Adipocyte (in vitro differentiated cells): ENCODE measurements at regions not wholly inside any gene's neighbourhood (a gene's known extent, or its start where the extent isn't known, plus 50 kb on each side); places are given as distances from the start of the nearest gene placed in this dataset.

Experiments
- DNase-seq: peaks from one replicate; pipeline ENCODE4 v3.0.0-alpha.2; 2015; ENCODE audit warnings: low read depth
- H3K27me3 ChIP-seq: replicated peaks from 2 replicates; pipeline ENCODE4 v1.7.0; 2013; ENCODE audit warnings: mild to moderate bottlenecking, low read length, moderate library complexity; ENCODE audit not compliant: control insufficient read depth, insufficient read depth
- H3K36me3 ChIP-seq: 2 replicates; pipeline ENCODE4 v1.7.0; 2013; ENCODE audit warnings: low read length, mild to moderate bottlenecking, moderate library complexity; ENCODE audit not compliant: control insufficient read depth, insufficient read depth, severe bottlenecking
- H3K4me1 ChIP-seq: 2 replicates; pipeline ENCODE4 v1.7.0; 2013; ENCODE audit warnings: mild to moderate bottlenecking, low read length, moderate library complexity; ENCODE audit not compliant: control insufficient read depth, insufficient read depth
- H3K4me3 ChIP-seq: 2 replicates; pipeline ENCODE4 v1.7.0; 2013; ENCODE audit warnings: mild to moderate bottlenecking, low read length, moderate library complexity
- H3K9ac ChIP-seq: 2 replicates; pipeline ENCODE4 v1.7.0; 2013; ENCODE audit warnings: mild to moderate bottlenecking, low read length, moderate library complexity
- H3K9me3 ChIP-seq: 2 replicates; pipeline ENCODE4 v1.7.0; 2013; ENCODE audit warnings: mild to moderate bottlenecking, low read length, moderate library complexity; ENCODE audit not compliant: control insufficient read depth

- no peak overlapping the region for H3K4me3 ChIP-seq
- no peaks in the 10 kb centered on the region for H3K9me3 ChIP-seq
- no peak overlapping the region for H3K9ac ChIP-seq
- no peaks in the 10 kb centered on the region for H3K36me3 ChIP-seq
- DNase-seq = peak; percentile 39
- no peaks in the 10 kb centered on the region for H3K27me3 ChIP-seq
- H3K4me1 ChIP-seq = peaks cover 13% of the 10 kb centered on the region
These were observed 491.1 kb downstream of the NR4A2 start for GRCh38 chr2:155841442-155841841.

GRCh38 chr2:155840661-155841060 is 491.9 kb downstream of the NR4A2 start:
- H3K9me3 ChIP-seq = no peaks in the 10 kb centered on the region
- H3K4me1 ChIP-seq = peaks cover 13% of the 10 kb centered on the region
- H3K4me3 ChIP-seq = peak overlapping the region; percentile 8
- H3K9ac ChIP-seq = no peak overlapping the region
- no peaks in the 10 kb centered on the region for H3K27me3 ChIP-seq
- DNase-seq = peak; percentile 80
- H3K36me3 ChIP-seq = no peaks in the 10 kb centered on the region

GRCh38 chr2:155839991-155840390 is 492.5 kb downstream of the NR4A2 start:
- no peaks in the 10 kb centered on the region for H3K36me3 ChIP-seq
- DNase-seq = peak; percentile 32
- H3K9ac ChIP-seq = no peak overlapping the region

GRCh38 chr2:155839436-155839835 is 493.1 kb downstream of the NR4A2 start:
- Histone ChIP-seq H3K9me3 (no peaks in the 10 kb centered on the region), H3K4me1 (peaks cover 13% of the 10 kb centered on the region), H3K9ac (no peak overlapping the region), H3K27me3 (no peaks in the 10 kb centered on the region), H3K36me3 (no peaks in the 10 kb centered on the region), H3K4me3 (no peak overlapping the region)
- DNase-seq = peak; percentile 31

More at GRCh38 chr2:155839991-155840390, 492.5 kb downstream of the NR4A2 start:
- Histone ChIP-seq H3K4me3 (no peak overlapping the region), H3K27me3 (no peaks in the 10 kb centered on the region), H3K4me1 (peaks cover 13% of the 10 kb centered on the region), H3K9me3 (no peaks in the 10 kb centered on the region)

GRCh38 chr2:155836439-155836838 is 496.1 kb downstream of the NR4A2 start:
- DNase-seq = no peak
- H3K27me3 ChIP-seq = no peaks in the 10 kb centered on the region
- peaks cover 7% of the 10 kb centered on the region for H3K4me1 ChIP-seq
- no peaks in the 10 kb centered on the region for H3K9me3 ChIP-seq
- no peaks in the 10 kb centered on the region for H3K36me3 ChIP-seq
- no peak overlapping the region for H3K9ac ChIP-seq
- no peak overlapping the region for H3K4me3 ChIP-seq

GRCh38 chr2:155830817-155831579 is 501.5 kb downstream of the NR4A2 start:
- no peak overlapping the region for H3K4me3 ChIP-seq
- no peaks in the 10 kb centered on the region for H3K4me1 ChIP-seq
- no peaks in the 10 kb centered on the region for H3K27me3 ChIP-seq
- H3K36me3 ChIP-seq = no peaks in the 10 kb centered on the region
- no peak overlapping the region for H3K9ac ChIP-seq
- DNase-seq = peak; percentile 40
- no peaks in the 10 kb centered on the region for H3K9me3 ChIP-seq

- Histone ChIP-seq H3K4me3 (no peak overlapping the region), H3K9me3 (no peaks in the 10 kb centered on the region), H3K27me3 (no peaks in the 10 kb centered on the region), H3K36me3 (no peaks in the 10 kb centered on the region), H3K4me1 (no peaks in the 10 kb centered on the region), H3K9ac (no peak overlapping the region)
- DNase-seq = no peak
These were observed 502.2 kb downstream of the NR4A2 start for GRCh38 chr2:155830351-155830750.

- no peaks in the 10 kb centered on the region for H3K4me1 ChIP-seq
- H3K9ac ChIP-seq = no peak overlapping the region
- H3K9me3 ChIP-seq = no peaks in the 10 kb centered on the region
- H3K4me3 ChIP-seq = no peak overlapping the region
- DNase-seq = no peak
- H3K36me3 ChIP-seq = no peaks in the 10 kb centered on the region
- no peaks in the 10 kb centered on the region for H3K27me3 ChIP-seq
These were observed 506.6 kb downstream of the NR4A2 start for GRCh38 chr2:155825876-155826275.

- peak; percentile 12 for DNase-seq
- no peaks in the 10 kb centered on the region for H3K27me3 ChIP-seq
These were observed 516.7 kb downstream of the NR4A2 start for GRCh38 chr2:155815851-155816250.

GRCh38 chr2:155815275-155815674 is 517.2 kb downstream of the NR4A2 start:
- Histone ChIP-seq H3K4me1 (no peaks in the 10 kb centered on the region), H3K9me3 (no peaks in the 10 kb centered on the region), H3K9ac (no peak overlapping the region), H3K4me3 (no peak overlapping the region), H3K27me3 (no peaks in the 10 kb centered on the region), H3K36me3 (no peaks in the 10 kb centered on the region)
- no peak for DNase-seq

More at GRCh38 chr2:155815851-155816250, 516.7 kb downstream of the NR4A2 start:
- no peaks in the 10 kb centered on the region for H3K36me3 ChIP-seq
- no peaks in the 10 kb centered on the region for H3K4me1 ChIP-seq
- no peaks in the 10 kb centered on the region for H3K9me3 ChIP-seq
- no peak overlapping the region for H3K4me3 ChIP-seq
- H3K9ac ChIP-seq = no peak overlapping the region

- Histone ChIP-seq H3K27me3 (no peaks in the 10 kb centered on the region), H3K9me3 (no peaks in the 10 kb centered on the region), H3K4me1 (no peaks in the 10 kb centered on the region), H3K9ac (no peak overlapping the region), H3K4me3 (no peak overlapping the region), H3K36me3 (no peaks in the 10 kb centered on the region)
- no peak for DNase-seq
These were observed 522.1 kb downstream of the NR4A2 start for GRCh38 chr2:155810411-155810810.

GRCh38 chr2:155802888-155803287 is 529.6 kb downstream of the NR4A2 start:
- DNase-seq = no peak
- no peaks in the 10 kb centered on the region for H3K9me3 ChIP-seq
- H3K4me3 ChIP-seq = no peak overlapping the region
- no peak overlapping the region for H3K9ac ChIP-seq
- no peaks in the 10 kb centered on the region for H3K4me1 ChIP-seq
- no peaks in the 10 kb centered on the region for H3K36me3 ChIP-seq
- no peaks in the 10 kb centered on the region for H3K27me3 ChIP-seq
